NCI-H524 (cell line): ENCODE measurements at regions not wholly inside any gene's neighbourhood (a gene's known extent, or its start where the extent isn't known, plus 50 kb on each side); places are given as distances from the start of the nearest gene placed in this dataset.

Experiments
- DNase-seq, 2 experiments: peaks; one replicate each; lab custom pipeline; 2025; lab: John Stamatoyannopoulos, UW

- DNase-seq: no peak
Measured at GRCh38 chr13:77423296-77423695, 96.4 kb upstream of the MYCBP2 start.

GRCh38 chr13:77422724-77423123, 95.8 kb upstream of the MYCBP2 start:
- DNase-seq: no peak

- no peak for DNase-seq
Measured at GRCh38 chr13:77417897-77418296, 91.0 kb upstream of the MYCBP2 start.

- no peak for DNase-seq
Measured at GRCh38 chr13:77416666-77417212, 89.8 kb upstream of the MYCBP2 start.

GRCh38 chr13:77415253-77416071, 88.6 kb upstream of the MYCBP2 start:
- DNase-seq: no peak

- no peak for DNase-seq
Measured at GRCh38 chr13:77412860-77413259, 86.0 kb upstream of the MYCBP2 start.

GRCh38 chr13:77412116-77412635, 85.3 kb upstream of the MYCBP2 start:
- DNase-seq: peak; percentile 90 to 94

GRCh38 chr13:77409412-77409811, 82.5 kb upstream of the MYCBP2 start:
- DNase-seq: no peak

GRCh38 chr13:77406644-77407440, 79.9 kb upstream of the MYCBP2 start:
- no peak for DNase-seq

- no peak for DNase-seq
Measured at GRCh38 chr13:77398825-77399620, 72.1 kb upstream of the MYCBP2 start.

GRCh38 chr13:77397636-77398035, 70.7 kb upstream of the MYCBP2 start:
- DNase-seq: no peak

- no peak for DNase-seq
Measured at GRCh38 chr13:77391475-77391874, 64.6 kb upstream of the MYCBP2 start.

- no peak for DNase-seq
Measured at GRCh38 chr13:77390391-77390790, 63.5 kb upstream of the MYCBP2 start.

GRCh38 chr13:77389625-77390000, 62.7 kb upstream of the MYCBP2 start:
- no peak for DNase-seq

GRCh38 chr13:77388944-77389624, 62.2 kb upstream of the MYCBP2 start:
- DNase-seq: no peak

GRCh38 chr13:77387607-77388200, 60.8 kb upstream of the MYCBP2 start:
- DNase-seq: no peak

GRCh38 chr13:77386880-77387606, 60.1 kb upstream of the MYCBP2 start:
- DNase-seq: no peak

- DNase-seq: no peak
Measured at GRCh38 chr13:77386046-77386445, 59.2 kb upstream of the MYCBP2 start.

GRCh38 chr13:77384999-77385398, 58.1 kb upstream of the MYCBP2 start:
- DNase-seq: no peak

GRCh38 chr13:77383097-77383496, 56.2 kb upstream of the MYCBP2 start:
- DNase-seq: no peak
